ENCODE measurements at regions not wholly inside any gene's neighbourhood (a gene's known extent, or its start where the extent isn't known, plus 50 kb on each side); places are given as distances from the start of the nearest gene placed in this dataset.

GRCh38 chr1:109814993-109815786, 51.5 kb upstream of the EPS8L3 start:
- no peak for TF ChIP-seq CTCF (IDR thresholded peaks at IDR 0.05; ENCODE audit: insufficient read depth, low read depth, low read length, missing control alignments)
- H3K4me3 ChIP-seq (ENCODE audit: low read depth, low read length) = no peak overlapping the region
- DNase-seq (ENCODE audit: low read depth) = no peak

DNA sequence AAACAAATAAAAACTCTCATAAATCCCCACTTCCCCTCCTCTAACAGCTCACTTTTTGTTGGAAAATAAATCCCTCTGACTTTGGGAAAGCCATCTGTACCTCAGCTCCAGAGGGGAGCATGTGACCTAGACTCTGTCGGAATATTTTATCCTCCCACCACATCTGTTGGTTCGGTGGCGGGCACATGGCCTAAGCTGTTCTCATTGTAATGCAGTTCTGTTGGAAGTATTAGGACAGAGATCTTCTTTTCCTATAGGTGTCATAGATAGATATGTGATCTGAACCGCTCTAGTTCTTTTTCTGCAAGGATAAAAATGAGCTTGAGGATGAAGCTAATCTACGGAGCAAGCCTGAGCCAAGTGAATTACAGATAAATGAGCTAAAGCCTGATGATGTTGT, 50.5 kb upstream of the EPS8L3 start:
- TF ChIP-seq CTCF (IDR thresholded peaks at IDR 0.05; ENCODE audit: insufficient read depth, low read depth, low read length, missing control alignments) = no peak
- no peak for DNase-seq (ENCODE audit: low read depth)
- H3K4me3 ChIP-seq (ENCODE audit: low read depth, low read length) = no peak overlapping the region

All from GM12865 (cell line).